ENCODE measurements at regions not wholly inside any gene's neighbourhood (a gene's known extent, or its start where the extent isn't known, plus 50 kb on each side); places are given as distances from the start of the nearest gene placed in this dataset.

DNA sequence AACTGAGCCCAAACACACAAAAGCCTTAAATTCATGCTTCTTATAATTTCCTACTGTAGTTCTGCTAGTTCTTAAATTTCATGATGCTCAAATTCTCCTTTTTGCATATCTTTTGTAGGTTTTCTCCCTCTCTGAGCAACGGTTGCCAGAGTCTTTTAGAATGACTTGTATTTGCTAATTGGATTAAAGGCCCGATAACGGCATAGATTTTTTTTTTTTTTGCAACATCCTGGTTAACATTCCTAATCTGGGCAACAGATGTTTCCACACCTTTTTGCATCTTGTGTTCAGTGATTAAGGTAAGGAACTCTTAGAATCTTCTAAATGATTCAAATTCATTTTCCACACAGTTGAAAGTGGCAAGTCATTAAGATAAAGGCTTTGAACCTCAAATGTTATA, 66.3 kb upstream of the ADGRG2 start:
- Histone ChIP-seq H3K27ac (ENCODE audit: extremely low read depth, low read depth, low read length) (no peak overlapping the region), H3K4me1 (ENCODE audit: control insufficient read depth, insufficient read depth, low read length) (no peaks in the 10 kb centered on the region), H3K9me3 (ENCODE audit: control insufficient read depth, insufficient read depth, low read depth, low read length) (no peaks in the 10 kb centered on the region), H3K4me3 (ENCODE audit: low read depth, low read length) (no peak overlapping the region), H3K36me3 (ENCODE audit: control insufficient read depth in 2 of 2, insufficient read depth in 1 of 2, low read length in 2 of 2) (no peaks in the 10 kb centered on the region)
- TF ChIP-seq ZSCAN18 (tag by site-specific recombination; IDR thresholded peaks at IDR 0.05): no peak
- ChIA-PET POLR2A (no interaction called here), CTCF (no interaction called here)

- Histone ChIP-seq H3K9me3 (ENCODE audit: control insufficient read depth, insufficient read depth, low read depth, low read length) (no peaks in the 10 kb centered on the region), H3K4me3 (ENCODE audit: low read depth, low read length) (no peak overlapping the region), H3K4me1 (ENCODE audit: control insufficient read depth, insufficient read depth, low read length) (no peaks in the 10 kb centered on the region), H3K36me3 (ENCODE audit: control insufficient read depth in 2 of 2, insufficient read depth in 1 of 2, low read length in 2 of 2) (no peaks in the 10 kb centered on the region), H3K27ac (ENCODE audit: extremely low read depth, low read depth, low read length) (no peak overlapping the region)
- ChIA-PET CTCF (interaction anchor here (0.6 to 0.8 kb wide), 4 partner anchors 19 to 795 kb away, joined by 3 to 4 read pairs (median 3); no protein-coding TSS in a partner anchor), POLR2A (no interaction called here)
- TF ChIP-seq ZNF561 (tag by site-specific recombination; IDR thresholded peaks at IDR 0.05; ENCODE audit: borderline replicate concordance) (no peak), MYNN (tag by site-specific recombination; IDR thresholded peaks at IDR 0.05; ENCODE audit: borderline replicate concordance) (no peak), ZNF350 (tag by site-specific recombination; IDR thresholded peaks at IDR 0.05) (no peak), ZNF473 (tag by site-specific recombination; IDR thresholded peaks at IDR 0.05) (no peak), ZNF174 (tag by site-specific recombination; IDR thresholded peaks at IDR 0.05) (no peak), ZNF777 (tag by site-specific recombination; IDR thresholded peaks at IDR 0.05; ENCODE audit: borderline replicate concordance) (no peak), ZNF549 (tag by site-specific recombination; IDR thresholded peaks at IDR 0.05) (no peak)
- TF ChIP-seq, protein P1, sequence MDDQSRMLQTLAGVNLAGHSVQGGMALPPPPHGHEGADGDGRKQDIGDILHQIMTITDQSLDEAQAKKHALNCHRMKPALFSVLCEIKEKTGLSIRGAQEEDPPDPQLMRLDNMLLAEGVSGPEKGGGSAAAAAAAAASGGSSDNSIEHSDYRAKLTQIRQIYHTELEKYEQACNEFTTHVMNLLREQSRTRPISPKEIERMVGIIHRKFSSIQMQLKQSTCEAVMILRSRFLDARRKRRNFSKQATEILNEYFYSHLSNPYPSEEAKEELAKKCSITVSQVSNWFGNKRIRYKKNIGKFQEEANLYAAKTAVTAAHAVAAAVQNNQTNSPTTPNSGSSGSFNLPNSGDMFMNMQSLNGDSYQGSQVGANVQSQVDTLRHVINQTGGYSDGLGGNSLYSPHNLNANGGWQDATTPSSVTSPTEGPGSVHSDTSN (CRISPR knock-in tag; IDR thresholded peaks at IDR 0.05): no peak
These were observed 68.6 kb upstream of the ADGRG2 start for GRCh38 chrX:19190902-19191301.

- no peak overlapping the region for H3K27ac ChIP-seq (ENCODE audit: extremely low read depth, low read depth, low read length)
- CTCF ChIA-PET: interaction anchor here (0.6 to 1.7 kb wide), 3 partner anchors 8 to 33 kb away, joined by 3 to 7 read pairs (median 5); no protein-coding TSS in a partner anchor
- no peaks in the 10 kb centered on the region for H3K36me3 ChIP-seq (ENCODE audit: control insufficient read depth in 2 of 2, insufficient read depth in 1 of 2, low read length in 2 of 2)
- no peak overlapping the region for H3K4me3 ChIP-seq (ENCODE audit: low read depth, low read length)
- no peaks in the 10 kb centered on the region for H3K9me3 ChIP-seq (ENCODE audit: control insufficient read depth, insufficient read depth, low read depth, low read length)
- POLR2A ChIA-PET: no interaction called here
- no peaks in the 10 kb centered on the region for H3K4me1 ChIP-seq (ENCODE audit: control insufficient read depth, insufficient read depth, low read length)
- no peak for TF ChIP-seq ZSCAN5A (tag by site-specific recombination; IDR thresholded peaks at IDR 0.05)
- TF ChIP-seq ZBTB11 (tag by site-specific recombination; conservative IDR thresholded peaks at IDR 0.05; ENCODE audit: low read depth): no peak
- TF ChIP-seq, protein P2, sequence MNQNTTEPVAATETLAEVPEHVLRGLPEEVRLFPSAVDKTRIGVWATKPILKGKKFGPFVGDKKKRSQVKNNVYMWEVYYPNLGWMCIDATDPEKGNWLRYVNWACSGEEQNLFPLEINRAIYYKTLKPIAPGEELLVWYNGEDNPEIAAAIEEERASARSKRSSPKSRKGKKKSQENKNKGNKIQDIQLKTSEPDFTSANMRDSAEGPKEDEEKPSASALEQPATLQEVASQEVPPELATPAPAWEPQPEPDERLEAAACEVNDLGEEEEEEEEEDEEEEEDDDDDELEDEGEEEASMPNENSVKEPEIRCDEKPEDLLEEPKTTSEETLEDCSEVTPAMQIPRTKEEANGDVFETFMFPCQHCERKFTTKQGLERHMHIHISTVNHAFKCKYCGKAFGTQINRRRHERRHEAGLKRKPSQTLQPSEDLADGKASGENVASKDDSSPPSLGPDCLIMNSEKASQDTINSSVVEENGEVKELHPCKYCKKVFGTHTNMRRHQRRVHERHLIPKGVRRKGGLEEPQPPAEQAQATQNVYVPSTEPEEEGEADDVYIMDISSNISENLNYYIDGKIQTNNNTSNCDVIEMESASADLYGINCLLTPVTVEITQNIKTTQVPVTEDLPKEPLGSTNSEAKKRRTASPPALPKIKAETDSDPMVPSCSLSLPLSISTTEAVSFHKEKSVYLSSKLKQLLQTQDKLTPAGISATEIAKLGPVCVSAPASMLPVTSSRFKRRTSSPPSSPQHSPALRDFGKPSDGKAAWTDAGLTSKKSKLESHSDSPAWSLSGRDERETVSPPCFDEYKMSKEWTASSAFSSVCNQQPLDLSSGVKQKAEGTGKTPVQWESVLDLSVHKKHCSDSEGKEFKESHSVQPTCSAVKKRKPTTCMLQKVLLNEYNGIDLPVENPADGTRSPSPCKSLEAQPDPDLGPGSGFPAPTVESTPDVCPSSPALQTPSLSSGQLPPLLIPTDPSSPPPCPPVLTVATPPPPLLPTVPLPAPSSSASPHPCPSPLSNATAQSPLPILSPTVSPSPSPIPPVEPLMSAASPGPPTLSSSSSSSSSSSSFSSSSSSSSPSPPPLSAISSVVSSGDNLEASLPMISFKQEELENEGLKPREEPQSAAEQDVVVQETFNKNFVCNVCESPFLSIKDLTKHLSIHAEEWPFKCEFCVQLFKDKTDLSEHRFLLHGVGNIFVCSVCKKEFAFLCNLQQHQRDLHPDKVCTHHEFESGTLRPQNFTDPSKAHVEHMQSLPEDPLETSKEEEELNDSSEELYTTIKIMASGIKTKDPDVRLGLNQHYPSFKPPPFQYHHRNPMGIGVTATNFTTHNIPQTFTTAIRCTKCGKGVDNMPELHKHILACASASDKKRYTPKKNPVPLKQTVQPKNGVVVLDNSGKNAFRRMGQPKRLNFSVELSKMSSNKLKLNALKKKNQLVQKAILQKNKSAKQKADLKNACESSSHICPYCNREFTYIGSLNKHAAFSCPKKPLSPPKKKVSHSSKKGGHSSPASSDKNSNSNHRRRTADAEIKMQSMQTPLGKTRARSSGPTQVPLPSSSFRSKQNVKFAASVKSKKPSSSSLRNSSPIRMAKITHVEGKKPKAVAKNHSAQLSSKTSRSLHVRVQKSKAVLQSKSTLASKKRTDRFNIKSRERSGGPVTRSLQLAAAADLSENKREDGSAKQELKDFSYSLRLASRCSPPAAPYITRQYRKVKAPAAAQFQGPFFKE (tag by site-specific recombination; IDR thresholded peaks at IDR 0.05; ENCODE audit: borderline replicate concordance): no peak
- no peak for TF ChIP-seq ZNF777 (tag by site-specific recombination; IDR thresholded peaks at IDR 0.05; ENCODE audit: borderline replicate concordance)
- TF ChIP-seq ZNF830 (tag by site-specific recombination; IDR thresholded peaks at IDR 0.05; ENCODE audit: low read depth): no peak
- no peak for TF ChIP-seq ZNF776 (tag by site-specific recombination; IDR thresholded peaks at IDR 0.05; ENCODE audit: borderline replicate concordance)
These were observed 71.3 kb upstream of the ADGRG2 start for GRCh38 chrX:19193565-19193964.
